ENCODE measurements at regions not wholly inside any gene's neighbourhood (a gene's known extent, or its start where the extent isn't known, plus 50 kb on each side); places are given as distances from the start of the nearest gene placed in this dataset.

DNA sequence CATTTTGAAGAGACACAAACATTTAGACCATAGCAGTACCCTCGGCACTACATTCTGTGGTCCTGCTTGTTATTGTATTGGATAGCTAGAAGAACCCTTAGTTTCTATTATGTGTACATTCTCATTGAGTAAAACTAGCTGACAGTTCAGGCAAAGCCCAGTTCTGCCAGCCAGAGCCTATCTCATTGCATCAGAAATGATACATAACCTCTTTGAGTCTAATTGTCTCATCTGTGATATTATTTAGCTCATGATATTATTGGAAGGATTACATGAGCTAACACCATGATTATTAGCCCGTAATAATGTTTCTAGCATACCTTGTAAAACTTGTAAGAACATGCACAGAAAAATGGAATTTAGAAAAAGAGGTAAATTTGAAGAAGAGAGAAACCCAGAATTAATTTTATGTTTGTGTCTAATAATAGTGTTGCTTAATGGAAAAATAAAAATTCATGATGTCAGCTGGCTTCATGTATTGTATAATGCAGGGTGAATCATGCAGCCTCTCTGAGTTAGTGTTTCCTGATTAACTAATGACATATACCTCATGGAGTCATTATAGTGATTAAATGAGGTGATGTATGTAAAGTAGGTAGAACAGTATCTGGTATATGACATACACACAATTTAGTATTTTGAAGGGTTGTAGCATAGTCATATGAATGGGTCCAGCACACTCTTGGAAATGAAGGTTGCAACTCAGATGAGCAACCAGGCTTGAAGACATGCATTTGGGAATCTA, 339.4 kb upstream of the GRM7 start:
- TF ChIP-seq CTCF (IDR thresholded peaks at IDR 0.05; ENCODE audit: low read depth, low read length, missing control alignments), result no peak
- Histone ChIP-seq H3K27me3 (replicated peaks) (no peaks in the 10 kb centered on the region), H3K36me3 (replicated peaks) (no peaks in the 10 kb centered on the region), H3K4me3 (ENCODE audit: low read depth, low read length) (no peak overlapping the region), H3K27ac (no peak overlapping the region)
- no peak for DNase-seq
- in situ Hi-C loops (cut with HindIII; ENCODE audit: low pct_ligation_motif_present, low sequenced_read_pairs), result no loop called here

DNA sequence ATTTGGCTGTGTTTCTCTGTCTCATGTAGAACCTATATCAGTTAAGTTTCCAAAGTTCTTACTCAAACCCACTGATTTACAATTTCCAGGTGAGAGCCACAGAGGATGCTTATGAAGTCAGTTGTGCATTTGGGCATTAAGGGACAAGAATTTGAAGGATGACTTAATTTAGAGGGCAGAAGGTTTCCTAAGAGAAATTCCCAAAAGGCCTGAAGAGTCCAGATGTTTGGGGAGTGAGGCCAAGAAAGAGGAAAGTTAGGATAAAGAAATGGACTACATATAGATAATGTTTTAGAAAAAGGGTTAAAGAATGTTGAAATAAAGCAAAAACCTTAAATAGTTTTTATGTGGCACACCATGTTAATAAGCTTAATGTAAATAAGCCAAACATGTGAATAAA, 338.7 kb upstream of the GRM7 start:
- no peak for DNase-seq
- TF ChIP-seq CTCF (IDR thresholded peaks at IDR 0.05; ENCODE audit: low read depth, low read length, missing control alignments), result no peak
- in situ Hi-C loops (cut with HindIII; ENCODE audit: low pct_ligation_motif_present, low sequenced_read_pairs), result no loop called here
- Histone ChIP-seq H3K27me3 (replicated peaks) (no peaks in the 10 kb centered on the region), H3K27ac (no peak overlapping the region), H3K36me3 (replicated peaks) (no peaks in the 10 kb centered on the region), H3K4me3 (ENCODE audit: low read depth, low read length) (no peak overlapping the region)

- in situ Hi-C loops (cut with HindIII; ENCODE audit: low pct_ligation_motif_present, low sequenced_read_pairs), result no loop called here
- TF ChIP-seq CTCF (IDR thresholded peaks at IDR 0.05; ENCODE audit: low read depth, low read length, missing control alignments), result no peak
- Histone ChIP-seq H3K4me3 (ENCODE audit: low read depth, low read length) (no peak overlapping the region), H3K36me3 (replicated peaks) (no peaks in the 10 kb centered on the region), H3K27ac (no peak overlapping the region), H3K27me3 (replicated peaks) (no peaks in the 10 kb centered on the region)
- DNase-seq, result no peak
Observed at GRCh38 chr3:6523043-6523442, 337.9 kb upstream of the GRM7 start.

DNA sequence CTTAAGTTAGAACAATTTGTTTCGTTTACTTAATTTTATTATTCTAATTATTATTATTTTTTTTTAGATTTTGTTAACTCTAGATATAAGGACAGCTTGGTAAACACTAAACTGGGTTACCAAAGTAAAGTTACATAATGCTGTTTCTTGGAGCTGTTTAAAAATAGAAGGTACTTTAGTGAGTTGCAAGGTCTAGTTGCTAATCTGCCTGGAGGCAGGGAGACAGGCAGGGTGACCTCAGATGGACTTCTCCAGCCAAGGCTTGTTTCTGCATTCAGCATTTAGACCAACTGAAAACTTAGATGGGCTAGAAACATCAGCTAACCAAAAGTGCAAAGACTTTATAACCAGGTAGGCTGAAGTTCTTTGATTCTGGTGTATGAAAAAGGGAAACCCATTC, 336.4 kb upstream of the GRM7 start:
- in situ Hi-C loops (cut with HindIII; ENCODE audit: low pct_ligation_motif_present, low sequenced_read_pairs), result no loop called here
- no peak overlapping the region for H3K27ac ChIP-seq
- no peak for DNase-seq
- no peak for TF ChIP-seq CTCF (IDR thresholded peaks at IDR 0.05; ENCODE audit: low read depth, low read length, missing control alignments)
- no peak overlapping the region for H3K4me3 ChIP-seq (ENCODE audit: low read depth, low read length)
- no peaks in the 10 kb centered on the region for H3K36me3 ChIP-seq (replicated peaks)
- no peaks in the 10 kb centered on the region for H3K27me3 ChIP-seq (replicated peaks)

GRCh38 chr3:6526321-6526720, 334.6 kb upstream of the GRM7 start:
- in situ Hi-C loops (cut with HindIII; ENCODE audit: low pct_ligation_motif_present, low sequenced_read_pairs), result no loop called here
- Histone ChIP-seq H3K4me3 (ENCODE audit: low read depth, low read length) (no peak overlapping the region), H3K27me3 (replicated peaks) (no peaks in the 10 kb centered on the region), H3K27ac (no peak overlapping the region), H3K36me3 (replicated peaks) (no peaks in the 10 kb centered on the region)
- TF ChIP-seq CTCF (IDR thresholded peaks at IDR 0.05; ENCODE audit: low read depth, low read length, missing control alignments), result no peak
- no peak for DNase-seq

- TF ChIP-seq CTCF (IDR thresholded peaks at IDR 0.05; ENCODE audit: low read depth, low read length, missing control alignments), result no peak
- in situ Hi-C loops (cut with HindIII; ENCODE audit: low pct_ligation_motif_present, low sequenced_read_pairs), result no loop called here
- Histone ChIP-seq H3K27ac (no peak overlapping the region), H3K36me3 (replicated peaks) (no peaks in the 10 kb centered on the region), H3K27me3 (replicated peaks) (no peaks in the 10 kb centered on the region), H3K4me3 (ENCODE audit: low read depth, low read length) (no peak overlapping the region)
- no peak for DNase-seq
Observed at GRCh38 chr3:6526861-6527260, 334.1 kb upstream of the GRM7 start.
